NCI-H82 treated with DMSO at 0.1 percent for 48 hours (cell line): ENCODE measurements at regions not wholly inside any gene's neighbourhood (a gene's known extent, or its start where the extent isn't known, plus 50 kb on each side); places are given as distances from the start of the nearest gene placed in this dataset.
"Not testable (repeated sequence)": the region's sequence is repeated elsewhere in the genome, so short reads cannot be mapped to it uniquely, and the experiment has no call there.

Experiments used
- DNase-seq: peaks from one replicate; lab custom pipeline; 2025; ENCODE audit not compliant: unreplicated experiment; lab: John Stamatoyannopoulos, UW

- DNase-seq, result no peak
These were observed 99.6 kb downstream of the RPLP1 start for GRCh38 chr15:69552057-69552815.

GRCh38 chr15:69553686-69554085, 101.1 kb downstream of the RPLP1 start:
- DNase-seq, result no peak

GRCh38 chr15:69554279-69554961, 101.8 kb downstream of the RPLP1 start:
- DNase-seq, result no peak

GRCh38 chr15:69555080-69555479, 102.5 kb downstream of the RPLP1 start:
- DNase-seq, result no peak

GRCh38 chr15:69556344-69556743, 103.7 kb downstream of the RPLP1 start:
- DNase-seq, result no peak

- DNase-seq, result no peak
These were observed 104.5 kb downstream of the RPLP1 start for GRCh38 chr15:69557020-69557706.

GRCh38 chr15:69557707-69558409, 105.2 kb downstream of the RPLP1 start:
- peak; percentile 71 for DNase-seq

- DNase-seq, result no peak
These were observed 107.0 kb downstream of the RPLP1 start for GRCh38 chr15:69559440-69560190.

- peak; percentile 24 for DNase-seq
These were observed 108.6 kb downstream of the RPLP1 start for GRCh38 chr15:69561071-69561784.

- no peak for DNase-seq
These were observed 109.5 kb downstream of the RPLP1 start for GRCh38 chr15:69562116-69562515.

- DNase-seq, result no peak
These were observed 109.9 kb downstream of the RPLP1 start for GRCh38 chr15:69562564-69562963.

- DNase-seq, result no peak
These were observed 112.5 kb downstream of the RPLP1 start for GRCh38 chr15:69565066-69565655.

- not testable (repeated sequence) for DNase-seq
These were observed 114.7 kb downstream of the RPLP1 start for GRCh38 chr15:69567238-69567760.

GRCh38 chr15:69568173-69569009, 115.8 kb downstream of the RPLP1 start:
- no peak for DNase-seq

GRCh38 chr15:69570454-69570853, 117.8 kb downstream of the RPLP1 start:
- DNase-seq, result no peak

GRCh38 chr15:69570997-69571396, 118.4 kb downstream of the RPLP1 start:
- no peak for DNase-seq

GRCh38 chr15:69573278-69573677, 120.7 kb downstream of the RPLP1 start:
- DNase-seq, result not testable (repeated sequence)

GRCh38 chr15:69573815-69574475, 121.3 kb downstream of the RPLP1 start:
- no peak for DNase-seq
